H9 (cell line): ENCODE measurements at regions not wholly inside any gene's neighbourhood (a gene's known extent, or its start where the extent isn't known, plus 50 kb on each side); places are given as distances from the start of the nearest gene placed in this dataset.
A peak's percentile ranks its signal among the peaks of the same experiment; 100 is the strongest.
"Not testable (repeated sequence)": the region's sequence is repeated elsewhere in the genome, so short reads cannot be mapped to it uniquely, and the experiment has no call there.

Experiments used
- DNase-seq: peaks from one replicate; pipeline ENCODE4 v3.0.0-alpha.2; 2017
- H2AFZ ChIP-seq: one replicate; pipeline ENCODE4 v1.6.1; 2013; ENCODE audit warnings: mild to moderate bottlenecking, low read length, control low read depth, moderate library complexity
- H2AK5ac ChIP-seq: 2 replicates; pipeline ENCODE4 v1.6.1; 2013; ENCODE audit warnings: low read length, control low read depth, mixed read lengths; ENCODE audit not compliant: insufficient read length
- H2BK120ac ChIP-seq: one replicate; pipeline ENCODE4 v1.6.1; 2013; ENCODE audit warnings: low read depth, mild to moderate bottlenecking, low read length, control low read depth, inconsistent platforms; ENCODE audit not compliant: poor library complexity, severe bottlenecking
- H2BK12ac ChIP-seq: 2 replicates; pipeline ENCODE4 v1.6.1; 2013; ENCODE audit warnings: low read length, control low read depth, mixed read lengths, low read depth; ENCODE audit not compliant: insufficient read length
- H2BK15ac ChIP-seq: 2 replicates; pipeline ENCODE4 v1.6.1; 2013; ENCODE audit warnings: low read depth, low read length, control low read depth
- H2BK20ac ChIP-seq: one replicate; pipeline ENCODE4 v1.6.1; 2013; ENCODE audit warnings: low read depth, mild to moderate bottlenecking, low read length, control low read depth, inconsistent platforms; ENCODE audit not compliant: poor library complexity, severe bottlenecking
- H2BK5ac ChIP-seq: 2 replicates; pipeline ENCODE4 v1.6.1; 2013; ENCODE audit warnings: low read length, control low read depth, mixed read lengths; ENCODE audit not compliant: insufficient read length
- H3K14ac ChIP-seq: 2 replicates; pipeline ENCODE4 v1.6.1; 2013; ENCODE audit warnings: low read length, control low read depth; ENCODE audit not compliant: insufficient read depth
- H3K18ac ChIP-seq: 2 replicates; pipeline ENCODE4 v1.6.1; 2013; ENCODE audit warnings: low read depth, mild to moderate bottlenecking, mixed read lengths, low read length, control low read depth; ENCODE audit not compliant: insufficient read length
- H3K23ac ChIP-seq: 2 replicates; pipeline ENCODE4 v1.6.1; 2013; ENCODE audit warnings: low read length, control low read depth, mixed read lengths, low read depth; ENCODE audit not compliant: insufficient read length
- H3K23me2 ChIP-seq: 2 replicates; pipeline ENCODE4 v1.6.1; 2013; ENCODE audit warnings: low read depth, mild to moderate bottlenecking, mixed read lengths, low read length, control low read depth; ENCODE audit not compliant: insufficient read length, poor library complexity, severe bottlenecking
- H3K27ac ChIP-seq: 2 replicates; pipeline ENCODE4 v1.5.1; 2013; ENCODE audit warnings: low read length, control low read depth, mixed read lengths, low read depth; ENCODE audit not compliant: insufficient read length
- H3K27me3 ChIP-seq: 2 replicates; pipeline ENCODE4 v1.6.1; 2013; ENCODE audit warnings: low read length, control low read depth, inconsistent platforms; ENCODE audit not compliant: insufficient read depth
- H3K4ac ChIP-seq: 2 replicates; pipeline ENCODE4 v1.6.1; 2013; ENCODE audit warnings: low read depth, mild to moderate bottlenecking, control low read depth, inconsistent platforms, low read length, moderate library complexity
- H3K4me1 ChIP-seq: 2 replicates; pipeline ENCODE4 v1.6.1; 2013; ENCODE audit warnings: low read length, control low read depth, inconsistent platforms; ENCODE audit not compliant: insufficient read depth
- H3K4me2 ChIP-seq: 2 replicates; pipeline ENCODE4 v1.6.1; 2013; ENCODE audit warnings: low read length, control low read depth, mixed read lengths; ENCODE audit not compliant: insufficient read length, insufficient read depth
- H3K56ac ChIP-seq: 2 replicates; pipeline ENCODE4 v1.6.1; 2013; ENCODE audit warnings: low read depth, mild to moderate bottlenecking, mixed read lengths, low read length, control low read depth; ENCODE audit not compliant: insufficient read length
- H3K79me1 ChIP-seq: 2 replicates; pipeline ENCODE4 v1.6.1; 2013; ENCODE audit warnings: low read depth, mild to moderate bottlenecking, moderate library complexity, low read length, control low read depth, inconsistent platforms; ENCODE audit not compliant: insufficient read depth, poor library complexity, severe bottlenecking
- H3K79me2 ChIP-seq: 2 replicates; pipeline ENCODE4 v1.6.1; 2013; ENCODE audit warnings: low read length, control low read depth, inconsistent platforms; ENCODE audit not compliant: insufficient read depth
- H3K9ac ChIP-seq: 2 replicates; pipeline ENCODE4 v1.6.1; 2013; ENCODE audit warnings: low read length, control low read depth, mixed read lengths; ENCODE audit not compliant: insufficient read length; ENCODE audit errors: extremely low read depth
- H3K9me3 ChIP-seq: one replicate; pipeline ENCODE4 v1.6.1; 2013; ENCODE audit warnings: low read depth, low read length, inconsistent platforms; ENCODE audit not compliant: control insufficient read depth
- H3T11ph ChIP-seq: one replicate; pipeline ENCODE4 v1.6.1; 2013; ENCODE audit warnings: mild to moderate bottlenecking, low read length, control low read depth, inconsistent platforms
- H4K20me1 ChIP-seq: one replicate; pipeline ENCODE4 v1.6.1; 2013; ENCODE audit not compliant: control insufficient read depth, insufficient read length, insufficient read depth
- H4K5ac ChIP-seq: 2 replicates; pipeline ENCODE4 v1.6.1; 2013; ENCODE audit warnings: low read depth, mild to moderate bottlenecking, mixed read lengths, low read length, control low read depth; ENCODE audit not compliant: insufficient read length
- H4K8ac ChIP-seq: replicated peaks from 2 replicates; pipeline ENCODE4 v1.6.1; 2013; ENCODE audit warnings: low read length, control low read depth, mixed read lengths, low read depth; ENCODE audit not compliant: insufficient read length
- H4K91ac ChIP-seq: 2 replicates; pipeline ENCODE4 v1.6.1; 2013; ENCODE audit warnings: low read depth, mild to moderate bottlenecking, moderate library complexity, mixed read lengths, low read length, control low read depth; ENCODE audit not compliant: insufficient read length
- H3K27ac Mint-ChIP-seq, 3 experiments: 2 replicates in 2 of 3; 3 replicates in 1 of 3; pipeline ENCODE4 v1.8.0; 2020 to 2021; ENCODE audit warnings: mixed read lengths in 3 of 3, mild to moderate bottlenecking in 1 of 3, moderate library complexity in 1 of 3
- H3K27me3 Mint-ChIP-seq: 2 replicates; pipeline ENCODE4 v1.8.0; 2021; ENCODE audit warnings: low read depth, mild to moderate bottlenecking, moderate library complexity, mixed read lengths
- H3K36me3 Mint-ChIP-seq, 3 experiments: 2 replicates in 2 of 3; 3 replicates in 1 of 3; pipeline ENCODE4 v1.8.0; 2020 to 2021; ENCODE audit warnings: low read depth in 3 of 3, mixed read lengths in 3 of 3; ENCODE audit not compliant: insufficient read depth in 1 of 3
- H3K4me1 Mint-ChIP-seq, 2 experiments: 2 replicates each; pipeline ENCODE4 v1.8.0; 2020; ENCODE audit warnings: mixed read lengths in 2 of 2
- H3K4me3 Mint-ChIP-seq, 2 experiments: 2 replicates in 1 of 2; 3 replicates in 1 of 2; pipeline ENCODE4 v1.8.0; 2020 to 2021; ENCODE audit warnings: mild to moderate bottlenecking in 2 of 2, mixed read lengths in 2 of 2, moderate library complexity in 1 of 2
- H3K9me3 Mint-ChIP-seq, 2 experiments: 2 replicates in 1 of 2; 3 replicates in 1 of 2; pipeline ENCODE4 v1.8.0; 2020; ENCODE audit warnings: mild to moderate bottlenecking in 2 of 2, mixed read lengths in 2 of 2, moderate library complexity in 1 of 2
- WGBS: extraction: QIAGEN DNeasy Blood & Tissue Kit; methylation state at CpG from one replicate; pipeline ENCODE4 v1.1.7; 2013; ENCODE audit warnings: missing lambda C conversion rate, low lambda C conversion rate, mixed read lengths; ENCODE audit not compliant: insufficient read length; ENCODE audit errors: extremely low coverage; 5-methylcytosine and 5-hydroxymethylcytosine counted together
- TF ChIP-seq, protein P1 (sequence below): fragments of 200-600 bp; sonication (generic); conservative IDR thresholded peaks from 3 replicates; pipeline ENCODE4 v1.8.0; 2021; ENCODE audit warnings: antibody characterized with exemption, mild to moderate bottlenecking

DNA sequence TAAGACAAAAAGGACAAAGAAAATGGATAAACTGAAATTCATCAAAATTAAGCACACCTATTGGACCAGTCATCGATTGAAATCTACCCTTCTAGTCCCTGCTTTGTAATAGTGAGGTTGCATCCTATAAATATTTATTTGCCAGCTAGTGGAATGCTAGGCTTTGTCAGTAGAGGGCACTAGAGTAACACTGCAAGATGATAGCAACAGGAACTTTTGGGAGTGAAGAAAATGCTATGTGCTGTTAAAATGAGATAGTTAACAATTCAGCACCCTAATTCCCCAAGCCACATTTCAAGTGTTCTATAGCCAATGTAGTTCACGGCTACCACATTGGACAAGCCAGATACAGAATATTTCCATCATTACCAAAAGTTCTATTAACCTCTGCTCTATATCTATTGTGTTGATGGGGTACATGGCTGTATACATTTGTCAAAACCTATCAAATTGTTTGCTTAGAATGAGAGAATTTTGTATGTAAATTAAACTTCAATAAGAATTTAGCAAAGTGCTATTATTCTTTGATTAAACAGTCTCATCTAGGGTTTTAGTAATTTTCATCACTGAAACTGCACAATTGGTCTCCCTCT lies 69.8 kb downstream of the LSMEM1 start:
- Histone ChIP-seq H2BK12ac (no peak overlapping the region), H3K9ac (no peak overlapping the region), H3K27me3 (no peaks in the 10 kb centered on the region), H2BK15ac (no peak overlapping the region), H4K91ac (no peak overlapping the region), H2AK5ac (no peak overlapping the region), H3K9me3 (no peaks in the 10 kb centered on the region), H3K14ac (no peak overlapping the region), H3K79me1 (no peaks in the 10 kb centered on the region), H3K4me2 (no peak overlapping the region), H2BK20ac (no peak overlapping the region), H4K5ac (no peak overlapping the region), H3K4ac (no peak overlapping the region), H2BK5ac (no peak overlapping the region), H3K18ac (no peak overlapping the region), H3K27ac (no peak overlapping the region), H3K23ac (no peak overlapping the region), H4K20me1 (no peaks in the 10 kb centered on the region), H3K79me2 (no peaks in the 10 kb centered on the region), H3K4me1 (no peaks in the 10 kb centered on the region), H2BK120ac (no peak overlapping the region), H4K8ac (no peak overlapping the region), H3K23me2 (no peaks in the 10 kb centered on the region), H3K56ac (no peak overlapping the region), H3T11ph (no peak overlapping the region), H2AFZ (no peak overlapping the region)
- no CpG with 5 or more reads among the region's 2 CpGs for WGBS
- Mint-ChIP-seq H3K36me3 (peaks cover 0 to 5% (median 3%) of the 10 kb centered on the region in 3 experiments; a peak in 4 of 7 replicates), H3K4me3 (no peak overlapping the region), H3K4me1 (no peaks in the 10 kb centered on the region), H3K27ac (no peak overlapping the region), H3K27me3 (no peaks in the 10 kb centered on the region), H3K9me3 (peaks cover 4 to 10% of the 10 kb centered on the region in 2 experiments; a peak in 4 of 5 replicates)
- no peak for DNase-seq
- TF ChIP-seq, protein P1, sequence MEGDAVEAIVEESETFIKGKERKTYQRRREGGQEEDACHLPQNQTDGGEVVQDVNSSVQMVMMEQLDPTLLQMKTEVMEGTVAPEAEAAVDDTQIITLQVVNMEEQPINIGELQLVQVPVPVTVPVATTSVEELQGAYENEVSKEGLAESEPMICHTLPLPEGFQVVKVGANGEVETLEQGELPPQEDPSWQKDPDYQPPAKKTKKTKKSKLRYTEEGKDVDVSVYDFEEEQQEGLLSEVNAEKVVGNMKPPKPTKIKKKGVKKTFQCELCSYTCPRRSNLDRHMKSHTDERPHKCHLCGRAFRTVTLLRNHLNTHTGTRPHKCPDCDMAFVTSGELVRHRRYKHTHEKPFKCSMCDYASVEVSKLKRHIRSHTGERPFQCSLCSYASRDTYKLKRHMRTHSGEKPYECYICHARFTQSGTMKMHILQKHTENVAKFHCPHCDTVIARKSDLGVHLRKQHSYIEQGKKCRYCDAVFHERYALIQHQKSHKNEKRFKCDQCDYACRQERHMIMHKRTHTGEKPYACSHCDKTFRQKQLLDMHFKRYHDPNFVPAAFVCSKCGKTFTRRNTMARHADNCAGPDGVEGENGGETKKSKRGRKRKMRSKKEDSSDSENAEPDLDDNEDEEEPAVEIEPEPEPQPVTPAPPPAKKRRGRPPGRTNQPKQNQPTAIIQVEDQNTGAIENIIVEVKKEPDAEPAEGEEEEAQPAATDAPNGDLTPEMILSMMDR: peak; percentile 88

DNA sequence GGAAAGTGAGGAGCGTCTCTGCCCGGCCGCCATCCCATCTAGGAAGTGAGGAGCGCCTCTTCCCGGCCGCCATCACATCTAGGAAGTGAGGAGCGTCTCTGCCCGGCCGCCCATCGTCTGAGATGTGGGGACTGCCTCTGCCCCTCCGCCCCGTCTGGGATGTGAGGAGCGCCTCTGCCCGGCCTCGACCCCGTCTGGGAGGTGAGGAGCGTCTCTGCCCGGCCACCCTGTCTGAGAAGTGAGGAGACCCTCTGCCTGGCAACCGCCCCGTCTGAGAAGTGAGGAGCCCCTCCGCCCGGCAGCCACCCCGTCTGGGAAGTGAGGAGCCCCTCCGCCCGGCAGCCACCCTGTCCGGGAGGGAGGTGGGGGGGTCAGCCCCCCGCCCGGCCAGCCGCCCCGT lies 70.7 kb downstream of the LSMEM1 start:
- H3K27me3 Mint-ChIP-seq, H3K9ac ChIP-seq, H3K79me1 ChIP-seq, DNase-seq, H2BK20ac ChIP-seq, H3K79me2 ChIP-seq, H3K4me1 Mint-ChIP-seq, H3K9me3 ChIP-seq, H4K91ac ChIP-seq, H2BK12ac ChIP-seq, H3K27me3 ChIP-seq, H3K4me1 ChIP-seq, H3K23me2 ChIP-seq, H2BK15ac ChIP-seq, H3K23ac ChIP-seq, H3K56ac ChIP-seq, H4K5ac ChIP-seq, H4K20me1 ChIP-seq, H2BK120ac ChIP-seq, H4K8ac ChIP-seq, H3K18ac ChIP-seq, H3K14ac ChIP-seq, H3K4me3 Mint-ChIP-seq, H3T11ph ChIP-seq, H2BK5ac ChIP-seq, H3K27ac Mint-ChIP-seq, H3K4ac ChIP-seq, H3K36me3 Mint-ChIP-seq, H2AK5ac ChIP-seq, H2AFZ ChIP-seq, H3K27ac ChIP-seq, H3K4me2 ChIP-seq: not testable (repeated sequence)
- no CpG with 5 or more reads among the region's 30 CpGs for WGBS
- H3K9me3 Mint-ChIP-seq: peaks cover 4 to 10% of the 10 kb centered on the region in 2 experiments; a peak in 4 of 5 replicates
